22Rv1 (cell line): ENCODE measurements at regions not wholly inside any gene's neighbourhood (a gene's known extent, or its start where the extent isn't known, plus 50 kb on each side); places are given as distances from the start of the nearest gene placed in this dataset.

ENCODE experiments used
- H3K27ac ChIP-seq: fragments of 450-650 bp; 2 replicates; pipeline ENCODE4 v1.5.1; 2017
- ZFX ChIP-seq: fragments of 450-650 bp; IDR thresholded peaks from 2 replicates; pipeline ENCODE4 v1.6.1; 2017; ENCODE audit warnings: antibody characterized with exemption, borderline replicate concordance
- TF ChIP-seq, protein P1 (sequence below): fragments of 450-650 bp; IDR thresholded peaks from 2 replicates; pipeline ENCODE4 v1.5.1; 2017; ENCODE audit warnings: mild to moderate bottlenecking

DNA sequence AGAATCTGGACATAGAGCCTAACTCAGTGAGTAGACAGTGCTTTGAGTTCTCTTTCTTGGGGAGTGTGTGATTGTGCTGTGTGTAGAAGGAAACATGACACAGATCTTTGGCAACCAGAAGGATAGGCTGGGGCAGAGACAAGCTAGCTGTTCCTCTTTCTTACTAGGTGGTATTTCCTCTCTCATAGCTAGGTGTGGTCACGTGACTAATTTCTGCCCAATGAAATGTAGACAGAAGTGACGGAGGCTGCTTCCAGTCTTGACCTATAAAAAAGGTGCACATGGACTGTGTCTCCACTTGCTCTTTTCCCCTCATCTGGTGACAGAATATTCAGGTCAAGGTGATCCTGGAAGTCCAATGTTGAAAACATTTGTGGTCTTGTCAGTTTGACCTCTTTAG, 92.5 kb upstream of the NFIB start:
- H3K27ac ChIP-seq: no peak overlapping the region

DNA sequence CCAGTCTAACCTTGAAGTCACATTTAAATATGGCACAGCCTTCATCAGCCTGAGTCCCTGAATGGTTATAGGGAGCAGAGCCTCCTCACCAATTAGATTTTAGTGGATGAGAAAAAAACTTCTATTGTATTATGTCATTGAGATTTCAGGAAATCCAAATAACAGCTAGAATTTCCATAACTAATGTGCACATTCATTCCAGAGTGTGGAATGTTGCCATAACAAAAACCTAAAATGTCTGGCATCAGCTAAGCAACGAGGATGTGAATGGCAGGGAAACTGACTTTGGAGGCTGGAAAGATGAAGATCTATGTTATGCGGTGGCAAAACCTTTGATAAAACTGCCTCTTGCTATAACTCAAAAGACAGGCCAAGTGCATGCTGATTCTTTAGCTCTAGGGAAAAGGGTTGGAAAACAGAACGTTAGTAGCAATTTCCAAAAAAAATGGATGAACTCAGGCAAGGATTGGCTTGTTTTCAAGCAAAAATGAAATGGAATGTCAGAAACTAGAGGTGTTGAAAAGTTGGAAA, 91.3 kb upstream of the NFIB start:
- TF ChIP-seq, protein P1, sequence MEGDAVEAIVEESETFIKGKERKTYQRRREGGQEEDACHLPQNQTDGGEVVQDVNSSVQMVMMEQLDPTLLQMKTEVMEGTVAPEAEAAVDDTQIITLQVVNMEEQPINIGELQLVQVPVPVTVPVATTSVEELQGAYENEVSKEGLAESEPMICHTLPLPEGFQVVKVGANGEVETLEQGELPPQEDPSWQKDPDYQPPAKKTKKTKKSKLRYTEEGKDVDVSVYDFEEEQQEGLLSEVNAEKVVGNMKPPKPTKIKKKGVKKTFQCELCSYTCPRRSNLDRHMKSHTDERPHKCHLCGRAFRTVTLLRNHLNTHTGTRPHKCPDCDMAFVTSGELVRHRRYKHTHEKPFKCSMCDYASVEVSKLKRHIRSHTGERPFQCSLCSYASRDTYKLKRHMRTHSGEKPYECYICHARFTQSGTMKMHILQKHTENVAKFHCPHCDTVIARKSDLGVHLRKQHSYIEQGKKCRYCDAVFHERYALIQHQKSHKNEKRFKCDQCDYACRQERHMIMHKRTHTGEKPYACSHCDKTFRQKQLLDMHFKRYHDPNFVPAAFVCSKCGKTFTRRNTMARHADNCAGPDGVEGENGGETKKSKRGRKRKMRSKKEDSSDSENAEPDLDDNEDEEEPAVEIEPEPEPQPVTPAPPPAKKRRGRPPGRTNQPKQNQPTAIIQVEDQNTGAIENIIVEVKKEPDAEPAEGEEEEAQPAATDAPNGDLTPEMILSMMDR: no peak
- no peak for TF ChIP-seq ZFX
- H3K27ac ChIP-seq: no peak overlapping the region

More for the DNA sequence above, 92.5 kb upstream of the NFIB start:
- TF ChIP-seq, protein P1: no peak
- TF ChIP-seq ZFX: no peak

DNA sequence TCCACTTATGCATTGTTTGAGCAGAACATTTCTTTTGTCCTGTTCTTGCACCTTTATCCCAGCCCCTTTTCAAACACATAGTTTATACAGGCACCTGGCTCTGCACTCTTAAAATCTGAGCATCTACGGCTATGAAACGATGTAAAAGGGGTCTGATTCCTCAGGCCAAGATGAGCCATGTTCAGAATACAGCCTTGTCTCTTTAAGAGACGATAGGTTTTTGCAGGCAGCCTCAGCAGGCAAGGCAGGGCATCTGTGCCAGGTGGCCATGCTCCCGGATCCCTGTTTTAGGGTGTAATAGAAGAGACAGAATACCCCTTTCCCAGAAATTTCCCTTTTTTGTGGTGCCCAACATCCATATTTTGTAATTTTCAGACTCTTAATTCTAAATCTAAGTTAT, 89.1 kb upstream of the NFIB start:
- no peak overlapping the region for H3K27ac ChIP-seq
- TF ChIP-seq ZFX: no peak
- TF ChIP-seq, protein P1: no peak

DNA sequence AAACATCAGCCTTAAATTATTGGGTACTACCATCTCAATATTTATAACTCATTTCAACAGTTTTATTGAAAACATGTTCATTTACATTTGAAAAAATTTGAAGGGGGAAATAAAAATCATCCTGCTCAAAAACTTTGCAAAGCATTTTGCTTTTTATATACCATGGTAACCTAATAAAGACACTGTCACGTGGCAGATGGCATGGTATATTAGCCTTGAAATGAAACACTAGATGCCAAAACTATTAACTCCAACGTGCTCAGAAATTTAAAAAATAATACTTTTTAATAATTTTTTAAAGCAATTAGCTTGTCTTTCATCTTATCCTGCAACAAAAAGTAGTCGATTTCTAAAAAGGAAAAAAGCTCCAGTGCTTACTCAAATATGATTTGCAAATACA, 88.6 kb upstream of the NFIB start:
- H3K27ac ChIP-seq: no peak overlapping the region
- no peak for TF ChIP-seq ZFX

GRCh38 chr9:14401911-14402310, 88.0 kb upstream of the NFIB start:
- TF ChIP-seq, protein P1: no peak
- no peak for TF ChIP-seq ZFX
- H3K27ac ChIP-seq: no peak overlapping the region

- TF ChIP-seq, protein P1: peak; percentile 26
- no peak for TF ChIP-seq ZFX
- H3K27ac ChIP-seq: no peak overlapping the region
Measured at GRCh38 chr9:14400658-14400995, 86.7 kb upstream of the NFIB start.

DNA sequence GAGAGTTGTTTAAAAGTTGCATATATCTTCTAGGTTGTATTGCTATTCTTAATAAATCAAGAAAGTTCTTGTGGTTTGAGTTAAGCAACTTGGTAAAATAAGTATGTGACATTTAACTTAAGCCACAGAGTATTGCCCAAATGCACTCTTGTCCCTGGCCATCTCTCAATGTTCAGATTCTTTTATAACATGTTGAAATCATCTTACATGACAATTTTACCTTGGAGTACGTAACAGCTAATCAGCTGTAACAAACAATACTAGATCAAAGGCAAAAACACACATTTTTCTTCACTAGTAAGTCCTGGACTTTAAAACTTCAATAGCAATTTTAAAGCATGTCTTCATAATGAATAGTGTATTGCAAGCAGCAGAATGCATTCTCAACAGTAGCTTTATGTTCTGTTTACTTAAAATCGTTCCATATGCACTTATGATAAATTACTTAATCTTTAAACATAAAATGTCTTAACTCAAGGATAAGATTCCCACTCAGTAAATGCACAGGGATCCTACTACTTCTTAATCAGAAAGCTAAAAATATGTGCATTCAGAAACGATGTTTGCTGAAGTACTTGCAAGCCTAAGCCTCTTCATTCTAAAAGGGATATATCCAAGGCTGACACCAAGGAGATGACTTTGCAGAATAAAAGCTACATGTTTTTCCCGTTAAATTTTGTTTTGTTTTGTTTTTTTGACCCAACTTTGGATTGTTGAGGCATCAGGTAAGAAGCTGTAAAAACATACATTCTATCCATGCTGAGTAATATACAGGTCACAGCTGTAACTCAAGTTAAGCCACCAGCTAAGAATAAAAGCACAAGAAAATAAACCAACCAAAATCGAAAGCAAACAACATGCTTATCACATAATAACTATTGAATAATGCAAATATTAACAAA, 86.1 kb upstream of the NFIB start:
- no peak overlapping the region for H3K27ac ChIP-seq
- TF ChIP-seq, protein P1: no peak
- TF ChIP-seq ZFX: no peak
